GM21528 (cell line): ENCODE measurements at regions not wholly inside any gene's neighbourhood (a gene's known extent, or its start where the extent isn't known, plus 50 kb on each side); places are given as distances from the start of the nearest gene placed in this dataset.
"Not testable (repeated sequence)": the region's sequence is repeated elsewhere in the genome, so short reads cannot be mapped to it uniquely, and the experiment has no call there.

Experiments
- ATAC-seq: cut with Tn5 transposase; IDR thresholded peaks from one replicate; pipeline ENCODE4 v1.9.1; 2021; ENCODE audit warnings: mild to moderate bottlenecking, moderate library complexity; ENCODE audit not compliant: unreplicated experiment, low FRiP score

DNA sequence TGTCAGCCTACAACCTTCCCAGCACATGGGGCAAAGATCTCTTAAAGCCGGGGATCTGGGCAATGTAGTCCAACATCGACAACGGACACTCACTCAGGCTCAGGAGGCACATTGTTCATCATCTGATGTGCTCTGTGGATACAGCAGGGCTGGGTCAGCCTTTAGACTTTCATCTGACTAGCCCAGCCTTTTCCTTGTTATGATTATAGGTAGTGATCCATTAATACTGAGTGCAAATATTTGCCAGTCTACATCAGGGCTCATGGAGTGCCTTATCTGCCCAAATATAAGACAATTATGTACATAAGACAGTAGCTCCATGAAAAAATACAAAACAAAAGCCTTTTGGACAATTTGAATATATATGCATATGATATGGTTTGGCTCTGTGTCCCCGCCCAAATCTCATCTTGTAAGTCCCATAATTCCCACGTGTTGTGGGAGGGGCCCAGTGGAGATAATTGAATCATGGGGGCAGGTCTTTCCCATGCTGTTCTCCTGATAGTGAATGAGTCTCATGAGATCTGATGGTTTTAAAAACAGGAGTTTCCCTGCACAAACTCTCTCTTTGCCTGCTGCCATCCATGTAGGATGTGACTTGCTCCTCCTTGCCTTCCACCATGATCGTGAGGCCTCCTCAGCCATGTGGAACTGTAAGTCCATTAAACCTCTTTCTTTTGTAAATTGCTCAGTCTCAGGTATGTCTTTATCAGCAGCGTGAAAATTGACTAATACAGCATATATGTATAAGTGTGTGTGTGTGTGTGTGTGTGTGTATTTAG, 248.5 kb upstream of the FOXN3 start:
- ATAC-seq = not testable (repeated sequence)

DNA sequence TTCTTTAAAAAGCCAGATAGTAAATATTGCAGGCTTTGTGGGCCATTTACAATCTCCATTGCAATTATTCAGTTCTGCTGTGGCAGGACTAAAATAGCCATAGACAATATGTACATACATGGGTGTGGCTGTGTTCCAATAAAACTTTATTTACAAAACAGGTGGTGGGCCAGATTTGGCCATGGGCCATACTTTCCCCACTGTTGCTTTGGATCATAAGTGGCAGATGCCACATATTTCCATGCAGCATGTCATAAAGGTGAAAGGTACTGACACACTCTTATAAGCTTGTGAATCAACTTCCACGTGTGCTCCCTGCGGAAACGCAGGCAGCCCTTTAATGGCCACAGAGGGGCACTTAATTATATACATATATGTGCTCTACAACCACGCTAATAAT, 244.4 kb upstream of the FOXN3 start:
- no peak for ATAC-seq

DNA sequence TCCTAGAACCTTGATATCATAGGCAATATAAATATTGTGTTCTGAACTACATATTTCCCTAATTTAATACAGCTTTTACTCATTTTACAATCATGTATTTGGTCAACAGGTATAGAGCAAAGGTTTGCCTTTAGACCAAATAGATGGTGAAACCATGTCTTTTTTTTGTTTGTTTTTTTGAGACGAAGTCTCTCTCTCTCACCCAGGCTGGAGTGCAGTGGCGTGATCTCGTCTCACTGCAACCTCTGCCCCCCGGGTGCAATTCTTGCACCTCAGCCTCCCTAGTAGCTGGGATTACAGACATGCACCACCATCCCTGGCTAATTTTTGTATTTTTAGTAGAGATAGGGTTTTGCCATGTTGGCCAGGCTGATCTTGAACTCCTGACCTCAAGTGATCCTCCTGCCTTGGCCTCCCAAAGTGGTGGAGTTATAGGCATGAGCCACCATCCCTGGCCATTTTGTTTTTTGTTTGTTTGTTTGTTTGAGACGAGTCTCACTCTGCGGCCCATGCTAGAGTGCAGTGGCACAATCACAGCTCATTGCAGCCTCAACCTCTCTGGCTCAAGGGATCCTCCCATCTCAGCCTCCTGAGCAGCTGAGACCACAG, 243.7 kb upstream of the FOXN3 start:
- ATAC-seq = not testable (repeated sequence)

DNA sequence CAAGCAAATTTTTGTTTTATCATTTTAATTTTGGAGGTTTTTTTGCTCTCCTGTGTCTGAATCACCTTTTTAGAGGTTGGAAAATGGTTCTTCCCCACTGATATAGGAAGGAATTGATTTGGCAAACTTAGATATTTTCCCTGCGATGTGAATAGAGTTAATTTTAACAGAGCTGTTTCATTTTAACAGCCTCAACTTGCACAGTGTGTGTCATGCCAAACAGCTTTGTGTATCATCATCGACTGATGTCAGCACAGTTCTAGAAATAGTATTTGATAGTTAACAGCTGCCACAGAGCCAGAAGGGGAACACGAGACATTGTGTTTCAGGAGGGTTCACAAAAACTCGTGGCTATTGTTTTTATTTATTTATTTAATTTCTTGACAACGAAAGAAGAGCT, 243.1 kb upstream of the FOXN3 start:
- ATAC-seq = no peak

DNA sequence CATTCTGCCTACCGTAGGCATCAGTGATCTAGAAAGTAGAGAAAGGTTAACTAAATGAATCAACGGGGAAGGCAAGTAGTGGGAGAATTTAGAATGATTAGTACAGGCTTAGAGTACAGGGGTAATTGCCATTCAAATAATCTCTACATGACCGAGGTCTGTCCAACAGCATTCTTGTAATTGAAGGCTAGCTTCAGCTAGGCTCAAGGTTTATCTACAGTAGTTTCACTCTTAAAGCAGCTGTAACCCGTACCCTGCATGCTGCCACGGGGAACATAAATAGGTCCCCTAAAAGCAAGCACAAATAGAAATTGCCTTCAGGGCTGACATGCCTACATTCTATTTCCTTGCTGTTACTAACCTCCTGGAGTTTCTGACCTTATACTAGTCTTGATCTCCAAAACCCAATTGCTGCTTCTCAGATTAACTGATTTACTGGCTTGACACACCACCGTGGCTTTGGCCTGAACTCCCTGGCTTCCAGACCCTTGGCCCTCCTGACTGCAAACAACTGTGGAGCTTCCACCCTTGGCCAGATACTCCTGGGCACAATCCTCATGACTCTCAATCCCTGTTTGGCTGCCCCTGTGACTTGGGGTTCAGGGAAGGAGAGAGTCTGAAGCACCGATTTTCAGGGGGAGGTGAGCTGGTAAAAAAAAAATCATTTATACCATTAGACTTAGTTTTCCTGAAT, 242.1 kb upstream of the FOXN3 start:
- ATAC-seq = no peak

DNA sequence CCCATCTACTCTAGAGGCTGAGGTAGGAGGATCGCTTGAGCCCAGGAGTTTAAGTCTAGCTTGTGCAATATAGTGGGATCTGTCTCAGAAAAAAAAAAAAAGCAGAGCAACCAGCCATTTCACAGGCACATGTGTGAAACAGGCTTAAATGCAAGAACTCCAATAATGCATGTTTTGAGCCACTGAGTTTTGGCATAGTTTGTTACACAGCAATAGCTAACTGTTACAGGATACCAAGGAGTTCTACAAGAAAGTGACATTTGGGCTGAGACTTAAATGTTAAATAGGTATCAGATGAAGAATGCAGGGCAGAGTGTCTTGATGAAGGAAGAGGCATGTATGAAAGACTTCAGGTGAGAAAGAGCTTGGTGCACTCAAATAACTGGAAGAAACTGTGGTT, 240.0 kb upstream of the FOXN3 start:
- no peak for ATAC-seq

DNA sequence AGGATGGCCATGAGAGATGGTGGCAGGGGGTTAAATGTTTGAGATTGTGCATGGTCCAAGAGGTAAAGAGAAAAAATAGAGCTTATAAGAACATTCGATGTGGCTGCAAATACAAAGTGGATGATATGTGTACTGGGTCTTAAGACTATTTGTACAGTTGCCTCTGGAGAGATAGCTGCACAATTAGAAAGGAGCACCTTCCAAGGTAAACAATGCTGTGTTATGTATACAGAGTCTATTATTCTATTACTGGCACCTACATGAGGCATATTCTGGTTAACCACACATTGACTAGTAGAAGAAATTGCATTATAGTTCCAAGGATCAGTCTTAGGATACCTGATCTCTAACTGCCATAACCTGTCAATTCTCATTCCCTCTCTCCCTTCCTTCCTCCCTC, 238.0 kb upstream of the FOXN3 start:
- ATAC-seq = no peak

DNA sequence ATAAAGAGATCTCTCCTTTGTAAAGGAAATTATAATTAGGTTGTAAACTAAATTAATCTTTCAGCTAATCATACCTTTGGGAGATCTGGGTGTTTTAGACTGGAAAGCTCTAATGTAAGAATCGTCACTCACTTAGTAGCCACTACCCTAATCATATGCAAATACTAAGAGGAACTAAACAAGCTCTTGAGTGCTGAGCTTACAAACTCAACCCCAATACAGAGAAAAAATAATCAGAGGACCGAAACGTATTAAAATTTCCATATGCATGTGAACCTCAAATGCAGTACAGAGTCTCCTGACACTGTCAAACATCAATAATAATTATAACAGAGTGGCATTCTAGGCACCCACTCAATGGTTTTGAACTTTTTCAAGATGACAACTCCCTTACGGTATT, 235.3 kb upstream of the FOXN3 start:
- peak; percentile 64 for ATAC-seq

DNA sequence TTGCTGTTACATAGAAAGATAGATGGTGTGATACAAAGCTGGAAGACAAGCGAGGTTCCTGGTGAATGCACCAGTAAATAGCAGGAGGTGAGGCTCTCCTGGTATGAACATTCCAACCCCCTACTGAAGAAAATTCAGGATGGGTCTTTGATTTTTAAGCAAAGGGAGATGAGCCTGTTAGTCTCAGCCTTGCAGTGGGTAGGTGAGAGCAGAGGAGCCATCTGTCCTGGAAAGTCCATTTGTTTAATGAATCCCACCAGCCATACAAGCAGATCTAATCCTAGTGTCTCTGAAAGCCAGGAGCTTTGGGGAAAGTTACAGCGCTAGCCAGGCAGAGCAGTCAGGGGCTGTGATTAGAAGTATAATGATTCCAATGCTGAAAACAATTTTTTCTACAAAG, 234.8 kb upstream of the FOXN3 start:
- no peak for ATAC-seq

DNA sequence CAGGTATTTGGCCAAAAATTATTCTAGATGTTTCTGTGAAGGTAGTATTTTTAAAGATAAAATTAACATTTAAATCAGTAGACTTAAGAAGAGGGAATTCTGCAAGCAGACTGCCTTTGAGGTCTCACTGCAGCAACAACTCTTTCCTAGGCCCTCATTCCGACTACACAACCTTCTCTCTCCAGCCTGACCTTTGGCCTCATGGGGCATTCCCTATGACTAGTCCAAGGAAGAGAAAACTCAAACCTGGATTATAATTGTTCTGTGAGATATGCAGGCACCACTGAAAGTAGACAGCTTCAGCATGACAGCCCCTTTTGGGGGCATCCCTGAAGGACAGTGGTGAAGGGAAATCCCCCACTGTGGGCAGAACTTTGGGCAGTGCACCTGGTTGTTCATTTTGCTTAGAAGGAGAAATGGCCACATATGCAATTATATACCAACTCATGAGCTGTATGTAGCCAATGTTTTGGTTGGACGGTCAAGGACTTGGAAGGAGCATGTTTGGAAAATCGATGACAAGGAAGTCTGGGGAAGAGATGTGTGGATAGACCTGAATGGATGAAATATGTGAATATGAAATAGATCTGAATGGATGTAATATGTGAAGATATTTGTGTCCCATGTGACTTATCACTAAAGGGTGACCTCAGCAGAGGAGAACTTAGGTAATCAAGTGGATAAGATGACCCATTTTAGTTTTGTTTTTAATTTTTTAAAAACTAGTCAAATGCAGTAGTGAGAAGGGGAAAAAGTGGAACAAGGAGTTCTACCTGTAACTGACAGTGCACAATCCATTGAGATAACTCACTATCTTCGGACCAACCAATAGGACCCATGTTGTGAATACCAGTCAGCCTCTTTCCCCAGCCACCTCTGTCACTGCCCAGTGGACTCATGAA, 233.3 kb upstream of the FOXN3 start:
- ATAC-seq = no peak

DNA sequence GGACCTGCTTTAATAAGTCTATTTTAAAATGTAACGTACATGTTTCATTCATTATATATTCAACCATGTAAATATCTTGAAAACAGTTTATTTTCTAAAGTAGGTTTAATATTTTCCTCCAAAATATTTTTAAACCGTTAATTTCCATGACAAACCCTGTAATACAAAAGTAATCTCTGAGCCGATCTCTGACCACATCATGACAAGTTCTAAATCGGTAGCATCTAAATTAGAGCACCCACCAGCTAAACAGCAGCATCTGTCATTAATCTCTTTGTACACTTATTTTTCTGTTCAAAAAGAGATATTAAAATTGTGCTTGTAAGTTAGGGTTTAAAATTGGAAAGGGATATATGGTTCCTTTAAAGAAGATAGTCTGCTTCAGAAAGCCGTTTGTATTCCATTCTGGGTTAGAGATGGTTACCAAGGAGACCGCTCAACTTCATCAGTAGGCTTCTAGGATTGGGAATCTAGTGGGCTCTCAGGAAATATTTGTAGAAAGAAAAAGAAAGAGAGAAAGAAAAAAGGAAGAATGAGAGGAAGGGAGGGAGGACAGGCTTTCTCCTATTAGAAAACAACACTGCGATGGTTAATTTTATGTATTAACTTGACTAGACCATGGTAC, 232.5 kb upstream of the FOXN3 start:
- ATAC-seq = no peak

DNA sequence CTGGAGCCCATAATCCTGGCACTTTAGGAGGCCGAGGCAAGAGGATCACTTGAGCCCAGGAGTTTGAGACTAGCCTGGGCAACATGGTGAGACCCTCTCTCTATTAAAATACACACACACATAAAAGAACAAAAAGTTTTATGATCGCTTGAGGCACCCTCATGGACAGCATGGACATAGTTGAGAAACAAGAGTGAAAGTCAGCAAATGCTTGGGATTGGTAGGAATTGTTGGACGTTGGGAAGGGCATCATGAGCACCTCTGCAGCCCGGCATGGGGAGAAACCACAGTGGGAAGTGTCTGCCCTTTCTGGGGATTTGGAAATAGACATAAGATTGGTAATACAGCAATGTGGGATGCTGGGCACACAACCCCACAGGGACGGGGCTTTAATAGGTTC, 231.9 kb upstream of the FOXN3 start:
- ATAC-seq = no peak

DNA sequence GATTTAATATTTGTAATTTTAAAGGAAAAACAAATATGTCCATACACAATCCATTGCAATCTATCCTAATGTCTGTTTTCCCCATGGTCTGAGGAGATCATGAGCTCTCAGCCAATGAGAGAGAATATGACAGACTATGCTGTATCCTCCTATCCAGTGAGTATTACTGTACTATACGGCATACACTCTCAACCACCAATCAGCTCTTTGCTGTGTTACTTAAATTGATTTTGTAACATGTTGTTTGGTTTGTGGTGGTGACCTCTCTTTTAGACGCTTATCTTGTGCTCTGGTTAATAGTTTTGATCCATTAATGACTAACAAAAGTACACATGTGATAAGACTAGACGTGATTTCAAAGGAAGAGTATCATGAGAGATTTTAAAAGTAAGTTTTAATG, 231.5 kb upstream of the FOXN3 start:
- no peak for ATAC-seq

DNA sequence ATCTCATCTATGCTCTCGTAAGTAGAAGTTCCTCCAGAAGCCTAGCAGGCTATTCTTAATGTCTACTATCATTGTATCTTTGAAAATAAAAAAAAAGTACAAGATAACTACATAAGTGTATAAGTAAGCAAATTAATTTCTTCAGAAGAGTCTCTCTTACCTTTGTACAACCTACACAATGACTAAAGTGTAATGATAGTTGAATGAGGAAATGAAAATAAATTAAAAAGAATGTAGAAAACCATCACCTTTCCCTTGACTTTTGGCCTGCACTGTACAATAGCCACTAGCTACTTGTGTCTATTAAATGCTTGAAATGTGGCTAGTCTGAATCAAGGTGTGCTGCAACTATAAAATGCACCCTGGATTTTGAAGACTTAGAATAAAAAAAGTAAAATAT, 229.9 kb upstream of the FOXN3 start:
- ATAC-seq = no peak

DNA sequence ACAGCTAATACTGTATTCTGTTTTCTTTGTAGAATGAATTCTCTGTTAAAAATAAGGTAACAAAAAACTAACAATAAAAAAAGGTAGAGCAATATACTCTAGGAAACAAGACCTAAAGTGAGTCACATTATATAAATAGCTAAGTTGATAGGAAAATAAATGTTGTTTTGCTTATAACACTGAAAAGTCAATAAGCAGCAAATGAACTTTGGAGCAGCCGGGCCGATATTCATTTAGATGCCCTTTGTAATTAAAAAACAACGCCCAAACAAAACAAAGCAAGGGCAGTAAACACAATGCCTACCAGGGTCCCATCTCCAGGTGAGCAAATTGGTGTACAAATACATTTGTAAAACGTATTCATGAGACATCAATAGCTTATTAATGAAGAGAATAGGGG, 227.6 kb upstream of the FOXN3 start:
- ATAC-seq = no peak

DNA sequence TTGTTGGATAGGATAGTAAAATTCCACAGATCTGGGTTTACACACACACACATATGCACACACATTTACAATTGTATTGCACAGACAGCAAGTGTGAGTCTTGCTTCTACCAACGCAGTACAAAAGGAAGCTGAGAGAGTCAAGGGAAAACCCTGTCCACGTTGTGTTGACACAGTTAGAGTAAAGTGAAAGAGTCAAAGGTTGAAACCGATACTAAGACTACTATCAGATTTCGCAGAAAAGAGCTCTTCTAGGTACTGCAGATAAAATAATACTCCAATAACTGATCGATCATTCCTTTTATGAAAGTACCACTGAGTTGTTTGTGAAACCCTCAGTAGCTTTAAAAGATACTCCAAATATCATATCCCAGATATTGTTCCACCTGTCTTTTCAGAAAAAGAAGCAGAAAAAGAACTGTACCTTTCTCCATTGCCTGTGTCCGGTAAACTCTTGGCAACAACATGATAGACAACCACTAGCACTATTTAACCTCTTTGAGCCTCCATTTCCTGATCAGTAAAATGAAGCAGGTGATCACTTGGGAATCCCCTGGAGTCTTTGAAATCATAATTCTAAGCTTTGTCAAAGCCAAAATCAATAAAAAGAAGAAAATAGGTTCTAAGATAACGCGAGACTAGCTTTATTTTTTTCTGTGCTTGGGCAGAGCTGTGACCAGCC, 224.6 kb upstream of the FOXN3 start:
- ATAC-seq = peak; percentile 97

DNA sequence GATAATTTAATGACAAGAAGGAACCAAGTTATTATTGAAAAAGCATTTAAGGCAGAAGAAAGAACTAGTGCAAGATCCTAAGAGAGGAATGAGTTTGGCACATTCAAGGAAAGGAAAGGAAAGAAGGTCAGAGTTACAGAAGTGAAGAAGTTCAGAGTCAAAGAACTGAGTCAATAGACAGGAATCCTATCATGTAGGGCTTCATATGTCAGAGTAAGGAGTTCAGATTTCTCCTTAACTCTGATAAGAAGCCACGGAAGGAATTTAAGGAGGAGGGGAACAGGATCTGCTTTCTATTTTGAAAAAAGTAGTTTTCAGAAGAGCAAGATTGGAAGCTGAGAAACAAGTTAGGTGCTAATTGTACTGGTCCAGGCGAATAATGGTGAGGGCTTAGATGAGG, 223.1 kb upstream of the FOXN3 start:
- no peak for ATAC-seq

DNA sequence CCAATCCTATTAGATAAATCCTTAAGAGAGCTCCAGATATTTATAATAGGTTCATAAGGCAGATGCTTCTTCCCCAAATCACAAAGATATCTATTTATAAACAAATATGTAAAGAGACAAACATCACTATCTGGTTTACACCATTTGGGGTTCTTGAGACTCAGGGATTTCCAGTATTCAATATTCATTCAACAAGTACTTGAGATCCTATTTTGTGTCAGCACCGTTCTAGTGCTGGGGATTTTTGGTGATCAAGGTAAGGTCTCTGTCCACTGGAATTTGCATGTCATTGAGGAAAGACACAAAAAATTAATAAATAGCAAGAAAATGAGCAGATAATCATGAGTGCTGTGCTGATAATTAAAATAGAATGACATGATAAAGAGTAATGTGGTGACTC, 222.7 kb upstream of the FOXN3 start:
- no peak for ATAC-seq

DNA sequence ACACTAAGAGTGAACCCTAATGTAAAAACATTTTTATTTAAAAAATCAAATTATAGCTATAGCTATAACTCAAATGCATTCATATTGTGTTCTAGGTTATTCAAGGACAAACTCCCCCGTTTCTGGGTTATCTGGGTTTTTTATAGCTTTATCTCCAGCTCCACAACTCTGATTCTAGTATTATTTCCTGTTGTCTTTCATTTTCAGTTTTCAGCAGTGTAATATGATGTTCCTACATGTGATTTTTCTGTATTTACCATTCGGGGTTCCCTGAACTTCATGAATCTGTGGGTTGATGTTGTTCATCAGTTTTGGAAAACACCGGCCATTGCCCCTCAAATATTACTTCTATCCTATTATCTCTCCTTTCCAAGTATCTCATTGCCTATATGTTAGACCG, 221.9 kb upstream of the FOXN3 start:
- ATAC-seq = no peak

DNA sequence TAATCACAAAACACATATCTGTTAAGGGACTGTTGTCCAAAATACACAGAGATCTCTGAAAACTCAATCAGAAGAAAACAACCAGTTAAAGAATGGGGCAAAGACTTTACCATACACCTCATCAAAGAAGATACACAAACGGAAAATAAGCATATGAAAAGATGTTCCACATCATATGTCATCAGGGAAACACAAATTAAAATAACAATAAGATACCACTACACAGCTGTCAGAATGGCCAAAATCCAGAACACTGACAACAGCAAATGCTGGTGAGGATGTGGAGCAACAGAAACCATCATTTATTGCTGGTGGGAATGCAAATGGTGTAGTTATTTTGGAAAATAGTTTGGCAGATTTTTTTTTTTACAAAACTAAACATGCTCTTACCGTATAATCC, 220.5 kb upstream of the FOXN3 start:
- no peak for ATAC-seq
